Stimulated activated naive CD4-positive, alpha-beta T cell treated with Interleukin-2 at 50 U/mL for 16 hours (primary cell): ENCODE measurements at regions not wholly inside any gene's neighbourhood (a gene's known extent, or its start where the extent isn't known, plus 50 kb on each side); places are given as distances from the start of the nearest gene placed in this dataset.
"Not testable (repeated sequence)": the region's sequence is repeated elsewhere in the genome, so short reads cannot be mapped to it uniquely, and the experiment has no call there.

ENCODE experiments used
- DNase-seq: peaks from one replicate; lab custom pipeline; 2025; lab: John Stamatoyannopoulos, UW

- DNase-seq = no peak
These were observed 325.2 kb upstream of the RPS23 start for GRCh38 chr5:82603033-82603987.

- no peak for DNase-seq
These were observed 323.7 kb upstream of the RPS23 start for GRCh38 chr5:82601861-82602260.

DNA sequence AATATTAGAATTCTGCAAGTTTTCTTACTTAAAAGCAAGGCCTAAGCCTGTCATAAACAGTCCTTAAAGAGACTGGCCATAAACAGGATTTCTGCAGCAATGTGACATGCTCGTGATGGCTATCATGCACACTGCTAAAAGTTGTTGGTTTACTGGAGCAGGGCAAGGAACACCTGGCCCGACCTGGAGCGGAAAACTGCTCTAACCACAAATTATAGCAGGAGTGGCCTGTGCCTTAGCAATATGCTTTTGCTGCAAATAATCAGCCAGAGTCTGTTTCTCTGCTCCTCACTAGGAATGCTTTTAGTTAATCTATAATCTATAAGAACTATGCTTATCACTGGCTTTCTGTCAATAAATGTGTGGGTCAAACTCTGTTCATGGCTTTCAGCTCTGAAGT, 322.9 kb upstream of the RPS23 start:
- DNase-seq = no peak

DNA sequence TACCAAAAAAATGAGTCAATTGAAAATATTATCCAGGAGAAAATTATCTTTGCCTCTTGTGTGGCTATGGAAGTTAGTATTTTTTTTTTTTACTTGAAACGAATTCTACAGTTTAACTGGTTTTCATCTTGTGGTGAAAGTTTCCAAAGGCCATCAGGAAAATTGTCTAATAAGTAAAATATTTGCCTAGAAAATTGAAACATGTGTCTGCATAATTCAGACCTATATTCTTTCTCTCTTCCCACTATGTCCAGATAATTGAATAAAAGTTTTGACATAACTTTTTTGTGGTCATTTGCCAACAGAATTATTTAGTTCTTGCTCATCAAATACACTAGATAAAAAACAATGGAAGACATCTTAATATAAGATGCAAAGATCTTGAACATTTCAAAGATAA, 321.5 kb upstream of the RPS23 start:
- no peak for DNase-seq

GRCh38 chr5:82599030-82599429, 320.9 kb upstream of the RPS23 start:
- DNase-seq = no peak

DNA sequence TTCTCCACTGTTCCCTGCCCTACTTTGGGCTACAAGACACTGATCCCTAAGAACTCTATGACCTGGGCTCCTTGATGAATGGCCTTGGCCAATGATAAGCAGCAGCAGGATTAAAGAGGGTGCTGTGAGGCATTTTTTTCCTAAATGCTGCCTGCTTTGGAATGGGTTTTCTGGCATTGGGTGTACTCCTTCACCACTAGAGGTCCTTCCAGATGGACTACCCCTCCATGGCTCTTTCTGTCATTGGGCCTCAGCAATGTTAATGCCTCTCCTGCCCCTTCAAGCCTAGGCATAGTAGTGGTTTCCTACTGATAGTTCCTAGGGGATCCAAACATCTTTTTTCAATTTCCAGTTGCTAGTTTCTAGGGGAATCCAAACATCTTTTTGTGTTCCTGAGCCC, 319.3 kb upstream of the RPS23 start:
- no peak for DNase-seq

GRCh38 chr5:82596451-82596850, 318.3 kb upstream of the RPS23 start:
- DNase-seq = no peak

DNA sequence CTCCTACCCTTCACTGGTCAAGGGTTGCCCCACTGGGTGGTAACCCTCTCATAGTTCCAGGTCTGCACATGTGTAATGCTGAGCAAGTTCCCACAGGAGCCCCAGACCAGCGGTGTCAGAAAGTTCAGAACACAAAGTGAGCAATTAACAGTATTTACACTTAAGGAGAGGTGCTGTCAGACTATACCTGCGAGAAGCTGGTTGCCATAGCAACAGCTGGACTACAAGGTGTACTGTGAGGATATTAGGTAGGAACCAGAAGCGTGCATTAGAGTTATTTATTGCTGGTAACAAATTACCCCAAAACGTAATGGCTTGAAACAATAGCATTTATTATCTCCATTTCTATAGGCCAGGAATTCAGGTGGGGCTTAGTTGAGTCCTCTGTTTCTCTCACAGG, 317.0 kb upstream of the RPS23 start:
- DNase-seq = no peak

GRCh38 chr5:82594097-82594496, 315.9 kb upstream of the RPS23 start:
- no peak for DNase-seq

GRCh38 chr5:82593481-82593880, 315.3 kb upstream of the RPS23 start:
- no peak for DNase-seq

DNA sequence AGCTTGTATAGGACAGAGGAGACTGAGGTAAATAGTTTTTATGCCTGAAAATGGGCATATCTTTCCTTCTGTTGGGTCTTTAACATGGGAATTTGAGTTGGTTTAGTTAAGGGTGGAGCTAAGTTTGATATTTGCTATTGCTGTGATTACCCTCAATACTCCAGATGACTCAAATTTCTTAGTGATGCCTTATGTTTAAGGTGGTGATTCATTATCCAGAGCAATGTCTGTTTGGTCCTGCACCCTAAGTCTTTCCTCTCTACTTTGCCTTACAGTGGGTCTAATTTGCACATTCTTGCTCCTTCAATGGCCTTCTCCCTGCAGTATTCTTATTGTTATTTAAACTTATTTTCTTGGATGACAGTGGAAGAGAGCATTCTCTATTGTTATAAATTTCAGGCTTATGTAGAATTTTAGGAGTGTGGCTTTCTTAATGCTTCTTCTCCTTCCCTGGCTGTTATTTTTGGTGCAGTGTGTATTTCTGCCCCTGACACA, 312.9 kb upstream of the RPS23 start:
- DNase-seq = no peak

DNA sequence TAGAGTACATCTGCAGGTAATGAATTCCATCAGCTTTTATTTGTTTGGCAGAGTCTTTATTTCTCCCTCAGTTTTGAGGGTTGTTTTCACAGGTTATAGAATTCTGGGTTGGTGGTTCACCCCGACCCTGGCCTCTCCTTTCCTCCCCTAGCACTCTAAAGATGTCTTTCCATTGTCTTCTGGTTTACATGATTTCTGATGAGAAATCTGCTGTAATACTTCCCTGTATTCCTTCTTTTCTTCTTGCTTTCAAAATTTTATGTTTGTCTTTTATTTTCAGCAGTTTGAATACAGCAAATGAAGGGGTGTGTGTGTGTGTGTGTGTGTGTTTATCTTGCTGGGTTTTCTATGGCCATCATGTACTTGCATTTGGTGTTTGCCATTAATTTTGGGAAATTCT, 312.0 kb upstream of the RPS23 start:
- no peak for DNase-seq

DNA sequence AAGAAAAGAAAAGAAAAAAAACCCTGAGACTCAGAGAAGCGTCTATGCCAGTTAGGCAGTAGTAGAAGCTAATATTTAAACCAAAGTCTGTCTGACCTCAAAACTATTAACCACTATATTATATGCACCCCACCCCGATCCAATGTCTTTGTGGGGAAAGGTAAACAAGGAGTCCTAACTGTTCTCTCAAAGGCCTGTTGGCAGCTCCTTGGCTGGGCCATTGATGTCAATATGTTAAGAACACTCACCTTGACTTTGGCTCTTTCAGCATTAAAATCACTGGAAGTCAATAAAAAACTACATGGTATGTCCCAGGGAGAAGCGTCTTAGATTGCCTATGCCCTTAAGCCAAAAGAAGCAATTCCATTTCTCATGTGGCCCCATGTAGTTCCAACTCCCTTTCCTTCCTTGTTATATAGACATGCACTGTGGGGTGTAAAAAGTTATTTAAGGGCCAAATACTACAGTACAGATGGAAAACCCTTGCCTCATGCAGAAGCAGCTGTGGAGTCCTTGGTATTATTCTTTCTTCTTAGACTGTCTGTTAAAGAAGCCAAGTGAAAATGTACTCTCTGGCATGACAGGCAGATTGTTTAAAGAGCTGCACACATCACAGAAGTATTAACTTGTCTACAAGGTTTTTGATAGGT, 308.6 kb upstream of the RPS23 start:
- no peak for DNase-seq

DNA sequence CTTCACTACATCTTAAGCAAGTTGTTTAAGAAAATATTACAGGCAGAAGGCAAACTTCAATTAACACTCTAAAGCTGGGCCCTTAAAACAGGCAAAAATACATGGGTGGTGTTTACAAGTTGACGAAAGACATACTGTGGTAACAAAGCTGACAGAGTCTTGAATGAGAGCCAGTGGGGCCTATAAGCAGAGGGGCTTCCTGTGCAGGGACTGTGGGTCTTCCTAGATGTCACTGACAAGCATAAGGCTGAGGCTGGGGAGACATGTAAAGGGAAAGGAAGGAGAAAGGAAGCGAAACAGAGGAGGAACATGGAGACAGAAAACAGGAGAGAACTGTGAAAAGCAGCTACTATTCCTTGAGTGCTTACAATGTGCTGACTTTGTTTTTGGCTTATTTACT, 308.0 kb upstream of the RPS23 start:
- DNase-seq = no peak

DNA sequence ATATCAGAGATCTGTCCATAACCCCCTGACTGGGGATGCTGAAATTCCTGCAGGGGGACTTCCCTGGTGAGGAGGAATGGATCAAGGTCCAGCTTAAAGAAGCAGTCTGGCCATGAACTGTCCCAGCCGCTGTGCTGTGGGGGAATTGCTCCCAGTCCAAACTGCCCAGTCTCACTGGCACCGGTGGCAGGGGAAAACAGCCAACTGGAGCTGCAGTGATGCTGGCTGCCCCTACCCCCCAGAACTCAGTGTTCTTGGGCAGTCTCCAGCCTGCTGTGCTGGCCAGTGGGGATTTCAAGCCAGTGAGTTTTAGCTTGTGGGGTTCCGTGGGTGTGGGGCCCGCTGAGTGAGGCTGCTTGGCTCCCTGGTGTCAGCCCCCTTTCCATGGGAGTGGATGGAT, 306.5 kb upstream of the RPS23 start:
- DNase-seq = no peak

DNA sequence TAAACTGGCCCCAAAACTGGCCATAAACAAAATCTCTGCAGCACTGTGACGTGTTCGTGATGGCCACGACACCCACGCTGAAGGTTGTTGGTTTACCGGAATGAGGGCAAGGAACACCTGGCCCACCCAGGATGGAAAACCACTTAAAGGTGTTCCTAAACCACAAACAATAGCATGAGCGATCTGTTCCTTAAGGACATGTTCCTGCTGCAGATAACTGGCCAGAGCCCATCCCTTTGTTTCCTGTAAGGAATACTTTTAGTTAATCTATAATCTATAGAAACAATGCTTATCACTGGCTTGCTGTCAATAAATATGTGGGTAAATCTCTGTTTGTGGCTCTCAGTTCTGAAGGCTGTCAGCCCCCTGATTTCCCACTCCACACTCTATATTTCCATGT, 305.2 kb upstream of the RPS23 start:
- not testable (repeated sequence) for DNase-seq

DNA sequence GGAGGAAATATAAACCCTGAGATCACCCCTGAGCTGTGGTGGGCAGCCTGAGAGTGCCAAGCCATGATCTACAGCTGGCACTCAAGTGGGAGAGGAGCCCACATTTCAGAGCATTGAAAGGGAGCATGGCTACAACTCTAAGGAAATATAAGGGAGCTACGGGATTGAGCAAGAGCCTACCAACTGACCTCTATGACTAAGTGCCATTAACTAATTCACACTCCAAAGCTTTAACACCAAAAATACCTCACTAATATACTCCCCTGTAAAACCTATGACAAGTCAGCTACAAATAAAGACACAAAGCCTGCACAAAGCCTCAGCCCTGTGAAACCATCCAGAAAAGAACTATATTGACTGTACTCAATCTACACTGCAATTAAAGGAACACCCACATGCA, 286.8 kb upstream of the RPS23 start:
- DNase-seq = no peak

- DNase-seq = no peak
These were observed 285.6 kb upstream of the RPS23 start for GRCh38 chr5:82563745-82564144.

DNA sequence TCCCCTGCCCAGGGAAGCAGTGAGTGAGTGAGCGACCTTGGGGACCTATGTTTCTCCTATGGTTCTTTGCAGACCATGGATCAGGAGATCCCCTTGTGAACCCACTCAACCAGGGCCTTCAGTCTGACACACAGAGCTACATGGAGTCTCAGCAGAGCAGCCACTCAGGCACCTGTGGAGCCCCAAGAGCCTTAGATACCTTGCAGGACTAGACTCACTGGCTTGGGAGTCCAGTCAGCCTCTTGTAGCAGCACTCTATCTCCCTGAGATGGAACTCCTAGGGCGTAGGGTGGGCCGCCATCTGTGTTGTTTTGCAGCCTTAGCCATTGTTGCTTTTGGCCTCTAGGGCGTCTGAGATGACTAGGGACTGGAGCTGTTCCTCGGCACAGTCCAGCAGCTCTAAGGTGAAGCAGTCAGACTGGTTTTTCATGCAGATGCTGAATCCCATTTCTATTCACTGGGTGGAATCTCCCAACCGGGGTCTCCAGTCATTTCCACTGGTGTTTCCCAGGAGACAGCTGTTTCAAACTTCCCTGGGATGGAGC, 284.6 kb upstream of the RPS23 start:
- DNase-seq = no peak

GRCh38 chr5:82561797-82562196, 283.6 kb upstream of the RPS23 start:
- no peak for DNase-seq

GRCh38 chr5:82560969-82561368, 282.8 kb upstream of the RPS23 start:
- no peak for DNase-seq

DNA sequence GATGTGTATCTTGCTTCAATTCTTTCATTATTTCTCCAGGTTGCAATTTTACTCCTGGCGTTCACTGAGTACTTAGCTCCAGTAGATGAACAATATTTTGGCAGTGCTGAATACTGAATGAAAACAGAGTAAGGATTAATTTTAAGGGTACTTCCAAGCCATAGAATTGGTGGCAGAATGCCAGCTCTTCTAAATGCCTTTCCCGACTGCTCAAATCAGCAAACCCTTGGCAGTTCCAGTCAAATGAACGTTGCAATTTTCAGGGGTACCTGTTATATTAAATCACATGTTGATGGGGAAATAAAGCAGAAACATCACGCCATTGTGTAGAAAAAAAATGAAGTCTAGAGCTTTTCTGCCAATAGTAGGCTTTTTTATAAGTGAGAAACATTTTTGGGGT, 282.4 kb upstream of the RPS23 start:
- no peak for DNase-seq

- DNase-seq = no peak
These were observed 273.8 kb upstream of the RPS23 start for GRCh38 chr5:82551840-82552385.
